ENCODE measurements at regions not wholly inside any gene's neighbourhood (a gene's known extent, or its start where the extent isn't known, plus 50 kb on each side); places are given as distances from the start of the nearest gene placed in this dataset.

DNA sequence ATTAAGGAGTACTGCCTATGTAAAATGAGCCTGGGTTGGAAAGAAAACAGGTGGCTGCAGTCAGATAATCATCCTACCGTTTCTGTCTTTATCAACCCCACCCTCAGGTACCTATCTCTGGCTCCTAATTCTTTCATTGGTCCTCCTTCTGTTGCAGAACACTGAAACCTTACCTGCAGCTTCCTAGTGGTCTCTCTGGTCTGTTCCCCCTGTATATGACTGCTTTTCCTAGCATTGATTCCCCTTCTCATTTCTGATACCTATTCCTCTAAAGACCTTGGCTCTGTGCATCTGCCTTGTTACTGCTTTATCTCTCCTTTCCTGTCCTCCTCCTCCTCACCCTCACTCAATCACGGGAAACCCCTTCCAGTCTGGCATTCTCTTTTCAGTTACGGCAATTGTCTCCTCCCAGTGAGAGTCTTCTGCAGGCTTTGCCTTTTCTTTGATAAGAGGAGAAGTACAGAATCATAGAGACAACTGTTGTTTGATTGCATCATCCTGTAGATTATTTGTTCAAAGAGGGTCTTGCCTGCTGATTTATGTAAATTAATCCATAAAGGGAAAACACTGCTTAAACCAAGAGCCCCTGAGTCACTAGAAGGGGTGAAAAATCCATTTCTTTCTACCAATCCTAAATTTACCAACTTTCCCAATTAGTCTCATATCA lies 301.2 kb downstream of the AASDHPPT start:
- intact Hi-C loops (cut with micrococcal nuclease): no loop called here
- POLR2A ChIA-PET (ENCODE audit: unreplicated experiment): no interaction called here
- H3F3A ChIP-seq (ENCODE audit: low read length, unreplicated experiment): no peaks in the 10 kb centered on the region
- no TSS peak for BruUV-seq (replicated peaks)
- no peak overlapping the region for H3K27ac ChIP-seq (ENCODE audit: low read length)
- H4K20me1 ChIP-seq (ENCODE audit: low read length): no peaks in the 10 kb centered on the region
- H3K9me3 ChIP-seq (ENCODE audit: low read length): no peaks in the 10 kb centered on the region
- H3K9ac ChIP-seq (ENCODE audit: low read length): no peak overlapping the region
- H3K9me2 ChIP-seq (replicated peaks; ENCODE audit: low read length): no peaks in the 10 kb centered on the region
- no peak for ATAC-seq
- no peak for DNase-seq
- no peaks in the 10 kb centered on the region for H3K79me2 ChIP-seq (ENCODE audit: low read length)
- peaks cover 11% of the 10 kb centered on the region; the same call in 1 of the 2 replicates for H3K4me1 ChIP-seq (ENCODE audit: insufficient read depth, low read length)
- H3K27me3 ChIP-seq (ENCODE audit: low read length): no peaks in the 10 kb centered on the region
- no peak overlapping the region for H3K4me2 ChIP-seq (ENCODE audit: low read length)
- CTCF ChIA-PET: no interaction called here
- no peaks in the 10 kb centered on the region for H3K36me3 ChIP-seq (ENCODE audit: low read depth, low read length)
- H2AFZ ChIP-seq (ENCODE audit: low read length): no peak overlapping the region
- no peak overlapping the region for H3K4me3 ChIP-seq (ENCODE audit: low read length)
- TF ChIP-seq EZH2phosphoT487 (IDR thresholded peaks at IDR 0.05; ENCODE audit: borderline replicate concordance, low read length): no peak
- no peak for TF ChIP-seq EZH2 (IDR thresholded peaks at IDR 0.05; ENCODE audit: low read length, unreplicated experiment)

DNA sequence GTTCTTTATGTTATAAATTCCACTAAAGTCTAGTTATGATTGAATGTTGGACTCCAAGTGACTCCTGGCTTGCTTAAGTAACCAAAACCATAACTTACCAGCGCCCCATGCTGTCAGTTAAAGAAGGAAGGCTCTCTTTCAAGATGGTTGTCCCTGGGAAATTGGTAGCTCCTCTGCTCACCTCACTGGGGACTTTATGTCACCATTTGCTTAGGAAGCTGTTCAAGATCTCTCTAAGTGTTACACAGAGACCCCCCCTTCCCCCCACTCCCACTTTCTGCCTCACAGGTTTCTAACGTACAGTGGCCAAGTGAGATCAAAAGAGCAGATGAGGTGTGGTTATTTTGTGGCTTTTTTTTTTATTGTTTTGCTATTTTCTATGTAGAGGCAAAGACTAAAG lies 301.8 kb downstream of the AASDHPPT start:
- H3F3A ChIP-seq (ENCODE audit: low read length, unreplicated experiment): no peaks in the 10 kb centered on the region
- no peaks in the 10 kb centered on the region for H3K36me3 ChIP-seq (ENCODE audit: low read depth, low read length)
- TF ChIP-seq EZH2phosphoT487 (IDR thresholded peaks at IDR 0.05; ENCODE audit: borderline replicate concordance, low read length) (no peak), EZH2 (IDR thresholded peaks at IDR 0.05; ENCODE audit: low read length, unreplicated experiment) (no peak)
- TF ChIP-seq, protein P1, sequence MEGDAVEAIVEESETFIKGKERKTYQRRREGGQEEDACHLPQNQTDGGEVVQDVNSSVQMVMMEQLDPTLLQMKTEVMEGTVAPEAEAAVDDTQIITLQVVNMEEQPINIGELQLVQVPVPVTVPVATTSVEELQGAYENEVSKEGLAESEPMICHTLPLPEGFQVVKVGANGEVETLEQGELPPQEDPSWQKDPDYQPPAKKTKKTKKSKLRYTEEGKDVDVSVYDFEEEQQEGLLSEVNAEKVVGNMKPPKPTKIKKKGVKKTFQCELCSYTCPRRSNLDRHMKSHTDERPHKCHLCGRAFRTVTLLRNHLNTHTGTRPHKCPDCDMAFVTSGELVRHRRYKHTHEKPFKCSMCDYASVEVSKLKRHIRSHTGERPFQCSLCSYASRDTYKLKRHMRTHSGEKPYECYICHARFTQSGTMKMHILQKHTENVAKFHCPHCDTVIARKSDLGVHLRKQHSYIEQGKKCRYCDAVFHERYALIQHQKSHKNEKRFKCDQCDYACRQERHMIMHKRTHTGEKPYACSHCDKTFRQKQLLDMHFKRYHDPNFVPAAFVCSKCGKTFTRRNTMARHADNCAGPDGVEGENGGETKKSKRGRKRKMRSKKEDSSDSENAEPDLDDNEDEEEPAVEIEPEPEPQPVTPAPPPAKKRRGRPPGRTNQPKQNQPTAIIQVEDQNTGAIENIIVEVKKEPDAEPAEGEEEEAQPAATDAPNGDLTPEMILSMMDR (conservative IDR thresholded peaks at IDR 0.05; ENCODE audit: low read depth, low read length): no peak
- H3K79me2 ChIP-seq (ENCODE audit: low read length): no peaks in the 10 kb centered on the region
- H3K4me1 ChIP-seq (ENCODE audit: insufficient read depth, low read length): peaks cover 11% of the 10 kb centered on the region; the same call in 1 of the 2 replicates
- no peak for DNase-seq
- H2AFZ ChIP-seq (ENCODE audit: low read length): no peak overlapping the region
- no peaks in the 10 kb centered on the region for H3K27me3 ChIP-seq (ENCODE audit: low read length)
- ATAC-seq: no peak
- H3K27ac ChIP-seq (ENCODE audit: low read length): no peak overlapping the region
- H3K4me3 ChIP-seq (ENCODE audit: low read length): no peak overlapping the region
- no peaks in the 10 kb centered on the region for H3K9me3 ChIP-seq (ENCODE audit: low read length)
- no TSS peak for BruUV-seq (replicated peaks)
- POLR2A ChIA-PET (ENCODE audit: unreplicated experiment): no interaction called here
- H3K9me2 ChIP-seq (replicated peaks; ENCODE audit: low read length): no peaks in the 10 kb centered on the region
- no peak overlapping the region for H3K9ac ChIP-seq (ENCODE audit: low read length)
- H4K20me1 ChIP-seq (ENCODE audit: low read length): no peaks in the 10 kb centered on the region
- intact Hi-C loops (cut with micrococcal nuclease): no loop called here
- CTCF ChIA-PET: interaction anchor here (0.7 kb wide), 1 partner anchor 30 kb away, joined by 3 read pairs; no protein-coding TSS in a partner anchor
- H3K4me2 ChIP-seq (ENCODE audit: low read length): no peak overlapping the region

DNA sequence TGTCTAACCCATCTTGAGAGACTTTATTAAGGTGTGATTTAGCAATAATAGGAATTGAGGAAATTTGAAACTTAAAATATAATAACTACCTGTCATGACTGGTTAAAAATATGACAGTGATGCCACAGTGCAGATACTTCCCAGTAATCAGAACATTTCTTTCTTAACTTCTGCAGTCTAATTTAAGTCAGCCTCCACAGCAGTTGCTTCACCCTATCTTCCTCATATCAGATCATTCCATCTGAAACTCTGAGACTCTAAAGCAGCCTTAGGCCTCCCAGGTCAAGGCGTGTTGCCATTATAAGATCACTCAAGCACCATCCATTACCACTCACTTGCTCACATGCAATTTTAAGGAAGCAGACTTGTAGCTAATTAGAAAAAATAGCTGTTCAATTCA lies 302.2 kb downstream of the AASDHPPT start:
- H3K4me2 ChIP-seq (ENCODE audit: low read length): no peak overlapping the region
- H3K36me3 ChIP-seq (ENCODE audit: low read depth, low read length): no peaks in the 10 kb centered on the region
- intact Hi-C loops (cut with micrococcal nuclease): no loop called here
- no TSS peak for BruUV-seq (replicated peaks)
- ChIA-PET CTCF (interaction anchor here (0.7 kb wide), 1 partner anchor 30 kb away, joined by 3 read pairs; no protein-coding TSS in a partner anchor), POLR2A (ENCODE audit: unreplicated experiment) (no interaction called here)
- no peaks in the 10 kb centered on the region for H4K20me1 ChIP-seq (ENCODE audit: low read length)
- no peaks in the 10 kb centered on the region for H3K79me2 ChIP-seq (ENCODE audit: low read length)
- no peak for TF ChIP-seq EZH2 (IDR thresholded peaks at IDR 0.05; ENCODE audit: low read length, unreplicated experiment)
- no peak for TF ChIP-seq EZH2phosphoT487 (IDR thresholded peaks at IDR 0.05; ENCODE audit: borderline replicate concordance, low read length)
- TF ChIP-seq, protein P1 (conservative IDR thresholded peaks at IDR 0.05; ENCODE audit: low read depth, low read length): no peak
- H3K9me2 ChIP-seq (replicated peaks; ENCODE audit: low read length): no peaks in the 10 kb centered on the region
- DNase-seq (no peak), ATAC-seq (no peak)
- H3K27ac ChIP-seq (ENCODE audit: low read length): no peak overlapping the region
- H3K4me1 ChIP-seq (ENCODE audit: insufficient read depth, low read length): peaks cover 11% of the 10 kb centered on the region; the same call in 1 of the 2 replicates
- H3F3A ChIP-seq (ENCODE audit: low read length, unreplicated experiment): no peaks in the 10 kb centered on the region
- no peak overlapping the region for H2AFZ ChIP-seq (ENCODE audit: low read length)
- H3K9me3 ChIP-seq (ENCODE audit: low read length): no peaks in the 10 kb centered on the region
- no peak overlapping the region for H3K4me3 ChIP-seq (ENCODE audit: low read length)
- no peak overlapping the region for H3K9ac ChIP-seq (ENCODE audit: low read length)
- no peaks in the 10 kb centered on the region for H3K27me3 ChIP-seq (ENCODE audit: low read length)

Measured in PC-3 (cell line).